GM20000 (cell line): ENCODE measurements at regions not wholly inside any gene's neighbourhood (a gene's known extent, or its start where the extent isn't known, plus 50 kb on each side); places are given as distances from the start of the nearest gene placed in this dataset.

Source experiments
- DNase-seq: peaks from one replicate; pipeline ENCODE4 v3.0.0; 2012; ENCODE audit warnings: low spot score
- TF ChIP-seq, protein P1 (sequence below): IDR thresholded peaks from 2 replicates; pipeline ENCODE4 v1.5.1; 2012; ENCODE audit warnings: mild to moderate bottlenecking, control low read depth; ENCODE audit errors: extremely low read depth, missing control alignments

DNA sequence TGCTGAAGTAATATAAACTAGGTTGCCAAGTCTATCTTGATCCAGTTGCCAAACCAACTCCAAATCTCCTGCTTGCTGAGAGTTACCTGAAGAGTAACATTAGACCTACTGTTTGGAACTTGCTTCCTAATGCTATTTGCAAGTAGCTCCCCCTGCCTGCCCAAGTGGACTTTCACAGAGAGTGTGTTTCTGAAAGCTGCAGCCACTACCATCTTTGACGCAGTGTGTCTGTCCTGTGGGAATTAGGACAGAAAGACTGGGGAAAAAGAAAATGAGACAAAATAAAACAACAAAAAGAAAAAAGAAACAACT lies 195.0 kb upstream of the HS3ST1 start:
- peak; percentile 5 for DNase-seq
- TF ChIP-seq, protein P1, sequence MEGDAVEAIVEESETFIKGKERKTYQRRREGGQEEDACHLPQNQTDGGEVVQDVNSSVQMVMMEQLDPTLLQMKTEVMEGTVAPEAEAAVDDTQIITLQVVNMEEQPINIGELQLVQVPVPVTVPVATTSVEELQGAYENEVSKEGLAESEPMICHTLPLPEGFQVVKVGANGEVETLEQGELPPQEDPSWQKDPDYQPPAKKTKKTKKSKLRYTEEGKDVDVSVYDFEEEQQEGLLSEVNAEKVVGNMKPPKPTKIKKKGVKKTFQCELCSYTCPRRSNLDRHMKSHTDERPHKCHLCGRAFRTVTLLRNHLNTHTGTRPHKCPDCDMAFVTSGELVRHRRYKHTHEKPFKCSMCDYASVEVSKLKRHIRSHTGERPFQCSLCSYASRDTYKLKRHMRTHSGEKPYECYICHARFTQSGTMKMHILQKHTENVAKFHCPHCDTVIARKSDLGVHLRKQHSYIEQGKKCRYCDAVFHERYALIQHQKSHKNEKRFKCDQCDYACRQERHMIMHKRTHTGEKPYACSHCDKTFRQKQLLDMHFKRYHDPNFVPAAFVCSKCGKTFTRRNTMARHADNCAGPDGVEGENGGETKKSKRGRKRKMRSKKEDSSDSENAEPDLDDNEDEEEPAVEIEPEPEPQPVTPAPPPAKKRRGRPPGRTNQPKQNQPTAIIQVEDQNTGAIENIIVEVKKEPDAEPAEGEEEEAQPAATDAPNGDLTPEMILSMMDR: peak; percentile 15

DNA sequence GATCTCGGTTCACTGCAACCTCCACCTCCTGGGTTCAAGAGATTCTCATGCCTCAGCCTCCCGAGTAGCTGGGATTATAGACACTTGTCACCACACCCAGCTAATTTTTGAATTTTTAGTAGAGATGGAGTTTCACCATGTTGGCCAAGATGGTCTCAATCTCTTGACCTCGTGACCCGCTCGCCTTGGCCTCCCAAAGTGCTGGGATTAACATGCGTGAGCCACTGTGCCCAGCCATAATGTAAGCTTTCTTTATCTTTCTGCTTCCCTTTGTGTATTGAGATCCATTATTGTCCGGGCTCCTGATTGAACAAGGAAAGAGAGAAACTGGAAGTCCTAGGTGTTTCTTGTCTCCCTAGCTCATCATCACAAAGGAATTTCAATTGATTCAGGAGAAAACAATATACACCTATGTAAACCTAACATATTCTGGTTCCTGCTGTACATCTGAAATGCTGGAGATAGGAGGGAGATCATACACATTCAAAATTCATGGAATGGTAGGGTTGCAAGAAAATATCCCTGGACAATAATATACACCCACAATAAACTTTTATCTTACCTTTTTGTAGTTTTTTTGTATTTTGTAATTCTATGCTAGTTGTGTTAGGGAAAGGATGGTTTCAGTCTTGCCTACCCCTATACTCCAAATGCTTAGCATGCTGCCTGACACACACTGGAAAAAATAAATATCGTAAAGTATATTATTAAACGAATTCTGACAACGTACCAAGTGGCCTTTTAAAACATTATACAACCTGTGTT lies 194.4 kb upstream of the HS3ST1 start:
- no peak for DNase-seq
- TF ChIP-seq, protein P1: no peak

DNA sequence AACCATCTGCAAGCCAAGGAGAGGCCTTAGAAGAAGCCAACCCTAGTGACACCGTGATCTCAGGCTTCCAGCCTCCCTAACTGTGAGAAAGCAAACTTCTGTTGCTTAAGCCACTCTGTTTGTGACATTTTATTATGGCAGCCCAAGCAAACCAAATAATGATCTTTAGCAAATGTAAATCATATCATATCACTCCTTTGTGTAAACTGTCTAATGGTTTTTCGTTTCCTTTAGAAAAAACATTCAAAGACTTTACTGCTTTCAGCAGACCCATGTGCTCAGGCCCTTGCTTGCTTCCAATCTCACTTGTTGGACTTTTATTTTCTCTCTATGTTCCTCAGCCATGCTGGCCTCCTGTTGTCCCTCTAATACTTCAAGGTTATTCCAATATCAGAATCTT lies 192.2 kb upstream of the HS3ST1 start:
- TF ChIP-seq, protein P1: no peak

DNA sequence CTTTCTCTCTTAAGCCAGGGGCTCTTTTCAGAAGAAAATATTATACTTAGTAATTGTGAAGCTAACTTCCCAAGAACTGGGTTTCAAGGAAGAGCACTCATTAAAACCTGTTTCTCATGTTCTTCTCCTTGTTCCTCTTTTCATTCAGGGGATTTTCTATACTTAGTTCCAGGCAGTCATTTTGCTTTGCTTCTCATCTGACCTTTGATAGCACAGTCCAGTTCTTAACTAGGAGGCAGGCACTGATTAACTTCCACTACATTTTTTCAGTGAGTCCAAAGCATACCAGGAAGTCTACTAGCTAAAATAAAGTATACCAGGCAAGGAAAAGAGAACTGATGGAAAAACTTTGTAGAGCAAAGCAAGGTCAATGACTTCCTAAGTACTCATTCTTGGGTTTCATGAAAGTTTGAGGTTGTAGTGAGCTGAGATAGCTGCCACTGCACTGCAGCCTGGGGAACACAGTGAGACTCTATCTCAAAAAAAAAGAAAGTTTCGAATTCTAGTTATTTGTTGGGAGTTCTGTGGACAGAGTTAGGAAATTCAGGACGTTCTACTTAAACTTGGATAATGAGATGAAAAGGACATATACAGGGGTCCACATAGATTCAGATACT lies 190.1 kb upstream of the HS3ST1 start:
- TF ChIP-seq, protein P1: no peak
- no peak for DNase-seq

More for the DNA sequence above, 192.2 kb upstream of the HS3ST1 start:
- no peak for DNase-seq

DNA sequence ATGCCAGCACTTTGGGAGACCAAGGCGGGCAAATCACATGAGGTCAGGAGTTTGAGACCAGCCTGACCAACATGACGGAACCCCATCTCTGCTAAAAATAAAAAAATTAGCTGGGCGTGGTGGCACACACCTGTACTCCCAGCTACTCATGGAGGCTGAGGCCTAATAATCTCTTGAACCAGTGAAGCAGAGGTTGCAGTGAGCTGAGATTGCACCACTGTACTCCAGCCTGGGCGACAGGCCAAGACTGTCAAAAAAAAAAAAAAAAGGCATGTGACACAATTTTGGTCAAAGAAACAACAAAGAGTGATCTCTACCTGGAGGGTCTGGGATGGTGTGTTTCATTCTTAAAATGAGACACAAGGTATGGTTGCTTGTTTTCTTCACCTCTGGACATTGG lies 188.2 kb upstream of the HS3ST1 start:
- DNase-seq: no peak
- TF ChIP-seq, protein P1: no peak

DNA sequence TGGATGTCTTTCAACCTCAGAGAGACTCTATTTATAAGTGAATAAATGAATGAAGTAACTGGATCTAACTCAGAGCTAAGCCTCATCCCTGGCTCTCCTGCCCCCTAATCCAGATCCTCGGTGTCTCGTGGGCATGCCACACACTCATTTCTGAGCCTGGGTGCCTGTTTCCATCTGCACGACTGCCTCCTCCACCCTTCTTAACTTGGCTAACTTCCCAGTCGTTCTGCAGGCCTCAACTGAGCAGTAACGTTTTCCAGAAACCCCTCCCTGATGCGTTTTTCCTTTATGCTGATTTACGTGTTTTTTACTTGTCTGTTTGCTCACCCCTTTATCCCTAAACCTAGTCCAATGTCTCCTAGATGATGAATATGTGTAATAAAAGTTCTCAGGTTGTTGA lies 186.9 kb upstream of the HS3ST1 start:
- TF ChIP-seq, protein P1: no peak
- no peak for DNase-seq

DNA sequence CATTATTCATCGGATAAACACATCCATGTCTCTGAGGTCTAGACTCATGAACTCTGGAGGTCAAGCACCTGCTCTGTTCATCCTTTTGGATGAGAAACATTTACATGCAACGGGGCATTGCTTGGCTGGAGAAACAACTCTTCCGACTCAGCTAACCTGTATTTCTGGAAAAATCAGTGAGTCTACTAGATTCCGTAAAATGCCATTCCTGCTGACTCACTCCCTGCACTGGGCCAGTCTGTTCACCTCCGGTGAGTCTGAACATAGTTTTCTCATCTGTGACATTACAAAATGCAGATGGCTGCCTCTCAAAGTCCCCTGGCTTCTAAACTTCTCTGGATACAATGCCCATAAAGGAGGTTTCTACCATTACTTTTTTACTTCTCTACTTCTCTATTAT lies 185.7 kb upstream of the HS3ST1 start:
- no peak for DNase-seq
- TF ChIP-seq, protein P1: no peak
